Neural cell (in vitro differentiated cells): ENCODE measurements at regions not wholly inside any gene's neighbourhood (a gene's known extent, or its start where the extent isn't known, plus 50 kb on each side); places are given as distances from the start of the nearest gene placed in this dataset.

Source experiments
- H2AFZ ChIP-seq: fragments of 200-600, 300-800 bp; sonication (generic), shearing (Covaris generic); 2 replicates; pipeline ENCODE4 v1.6.0; 2014; ENCODE audit warnings: low read depth, mild to moderate bottlenecking, antibody characterized with exemption, low read length, moderate library complexity
- H3F3A ChIP-seq: fragments of 200-600 bp; shearing (Covaris generic); 2 replicates; pipeline ENCODE4 v1.6.1; 2016; ENCODE audit warnings: mild to moderate bottlenecking, moderate library complexity, mixed read lengths, antibody characterized with exemption, low read length; ENCODE audit not compliant: insufficient read depth, poor library complexity, severe bottlenecking
- H3K27ac ChIP-seq: fragments of 200-600, 300-800 bp; sonication (generic), shearing (Covaris generic); 2 replicates; pipeline ENCODE4 v1.5.1; 2014; ENCODE audit warnings: mild to moderate bottlenecking, low read length, moderate library complexity
- H3K27me3 ChIP-seq: fragments of 300-800, 200-600 bp; sonication (generic), shearing (Covaris generic); 2 replicates; pipeline ENCODE4 v1.6.0; 2014; ENCODE audit warnings: mild to moderate bottlenecking, low read depth, low read length, moderate library complexity; ENCODE audit not compliant: insufficient read depth
- H3K36me3 ChIP-seq: fragments of 300-800, 200-600 bp; sonication (generic), shearing (Covaris generic); 2 replicates; pipeline ENCODE4 v1.5.1; 2014; ENCODE audit warnings: mild to moderate bottlenecking, antibody characterized with exemption, low read length, moderate library complexity; ENCODE audit not compliant: insufficient read depth
- H3K4me2 ChIP-seq: fragments of 300-800, 200-600 bp; sonication (generic), shearing (Covaris generic); 2 replicates; pipeline ENCODE4 v1.6.0; 2014; ENCODE audit warnings: mild to moderate bottlenecking, low read length
- H3K4me3 ChIP-seq: fragments of 300-800, 200-600 bp; sonication (generic), shearing (Covaris generic); 2 replicates; pipeline ENCODE4 v1.5.1; 2014; ENCODE audit warnings: mild to moderate bottlenecking, low read length, moderate library complexity
- H3K79me2 ChIP-seq: fragments of 200-600 bp; shearing (Covaris generic); replicated peaks from 2 replicates; pipeline ENCODE4 v1.6.0; 2014; ENCODE audit warnings: mild to moderate bottlenecking, low read length, moderate library complexity; ENCODE audit not compliant: insufficient read depth
- H3K9ac ChIP-seq: fragments of 300-800, 200-600 bp; sonication (generic), shearing (Covaris generic); 2 replicates; pipeline ENCODE4 v1.6.1; 2016; ENCODE audit warnings: mild to moderate bottlenecking, low read length, mixed read lengths
- H3K9me2 ChIP-seq: fragments of 200-600 bp; shearing (Covaris generic); 2 replicates; pipeline ENCODE4 v1.6.1; 2016; ENCODE audit warnings: mild to moderate bottlenecking, low read length, mixed read lengths; ENCODE audit not compliant: insufficient read depth
- H3K9me3 ChIP-seq: fragments of 200-600, 300-800 bp; sonication (generic), shearing (Covaris generic); 2 replicates; pipeline ENCODE4 v1.6.1; 2016; ENCODE audit warnings: mild to moderate bottlenecking, mixed run types, low read length, moderate library complexity, mixed read lengths
- H4K20me1 ChIP-seq: fragments of 200-600 bp; shearing (Covaris generic); 2 replicates; pipeline ENCODE4 v1.6.1; 2016; ENCODE audit warnings: mild to moderate bottlenecking, mixed run types; ENCODE audit not compliant: insufficient read depth
- CTCF ChIP-seq: fragments of 450-650 bp; IDR thresholded peaks from 2 replicates; pipeline ENCODE4 v1.5.1; 2014; ENCODE audit warnings: antibody characterized with exemption, mild to moderate bottlenecking, moderate library complexity; ENCODE audit not compliant: poor library complexity, severe bottlenecking
- EP300 ChIP-seq: fragments of 450-650 bp; conservative IDR thresholded peaks from 2 replicates; pipeline ENCODE4 v1.6.1; 2014; ENCODE audit warnings: antibody characterized with exemption, mild to moderate bottlenecking, moderate library complexity; ENCODE audit not compliant: poor library complexity, severe bottlenecking
- EZH2 ChIP-seq: fragments of 200-600, 300-800 bp; shearing (Covaris generic), sonication (generic); IDR thresholded peaks from 2 replicates; pipeline ENCODE4 v1.6.1; 2014; ENCODE audit warnings: antibody characterized with exemption, low read length, borderline replicate concordance, mild to moderate bottlenecking; ENCODE audit not compliant: insufficient read depth, poor library complexity, severe bottlenecking
- MXI1 ChIP-seq: fragments of 450-650 bp; conservative IDR thresholded peaks from 2 replicates; pipeline ENCODE4 v1.6.1; 2014; ENCODE audit warnings: antibody characterized with exemption, mild to moderate bottlenecking; ENCODE audit not compliant: poor library complexity, severe bottlenecking
- POLR2AphosphoS5 ChIP-seq: IDR thresholded peaks from 2 replicates; pipeline ENCODE4 v1.6.1; 2012
- RAD21 ChIP-seq: fragments of 450-650 bp; conservative IDR thresholded peaks from 2 replicates; pipeline ENCODE4 v1.6.1; 2014; ENCODE audit warnings: antibody characterized with exemption, mild to moderate bottlenecking, moderate library complexity
- REST ChIP-seq: IDR thresholded peaks from 2 replicates; pipeline ENCODE4 v1.6.1; 2012; ENCODE audit warnings: borderline replicate concordance
- SMC3 ChIP-seq: fragments of 450-650 bp; conservative IDR thresholded peaks from 2 replicates; pipeline ENCODE4 v1.6.1; 2014; ENCODE audit warnings: antibody characterized with exemption, mild to moderate bottlenecking, moderate library complexity; ENCODE audit not compliant: poor library complexity
- TAF1 ChIP-seq: IDR thresholded peaks from 2 replicates; pipeline ENCODE4 v1.6.1; 2012; ENCODE audit warnings: low read depth

- Histone ChIP-seq H4K20me1 (no peaks in the 10 kb centered on the region), H3K27ac (no peak overlapping the region), H3K9me2 (no peaks in the 10 kb centered on the region), H3K9ac (no peak overlapping the region), H2AFZ (no peak overlapping the region), H3K36me3 (no peaks in the 10 kb centered on the region), H3K9me3 (no peaks in the 10 kb centered on the region), H3K79me2 (no peaks in the 10 kb centered on the region), H3F3A (no peaks in the 10 kb centered on the region), H3K4me3 (no peak overlapping the region), H3K27me3 (no peaks in the 10 kb centered on the region), H3K4me2 (no peak overlapping the region)
- TF ChIP-seq SMC3 (no peak), MXI1 (no peak), CTCF (no peak), EP300 (no peak), RAD21 (no peak), REST (no peak)
Observed at GRCh38 chr2:52959801-52960200, 807.8 kb upstream of the CHAC2 start.

GRCh38 chr2:52956766-52957165, 810.8 kb upstream of the CHAC2 start:
- Histone ChIP-seq H3K4me2 (no peak overlapping the region), H2AFZ (no peak overlapping the region), H3K9me2 (no peaks in the 10 kb centered on the region), H4K20me1 (no peaks in the 10 kb centered on the region), H3K36me3 (no peaks in the 10 kb centered on the region), H3K9me3 (no peaks in the 10 kb centered on the region), H3K79me2 (no peaks in the 10 kb centered on the region), H3K4me3 (no peak overlapping the region), H3K9ac (no peak overlapping the region), H3K27me3 (no peaks in the 10 kb centered on the region), H3F3A (no peaks in the 10 kb centered on the region), H3K27ac (no peak overlapping the region)
- no peak for TF ChIP-seq TAF1

GRCh38 chr2:52956118-52956517, 811.5 kb upstream of the CHAC2 start:
- TF ChIP-seq POLR2AphosphoS5 = no peak
- no peak for TF ChIP-seq RAD21
- no peak for TF ChIP-seq SMC3
- TF ChIP-seq REST = no peak
- TF ChIP-seq EP300 = no peak
- no peak for TF ChIP-seq MXI1
- no peak for TF ChIP-seq CTCF
- TF ChIP-seq TAF1 = no peak
- no peak for TF ChIP-seq EZH2
- Histone ChIP-seq H3K79me2 (no peaks in the 10 kb centered on the region), H3K4me2 (no peak overlapping the region), H2AFZ (no peak overlapping the region), H3K9me2 (no peaks in the 10 kb centered on the region), H3F3A (no peaks in the 10 kb centered on the region), H3K9ac (no peak overlapping the region), H3K27ac (no peak overlapping the region), H3K4me3 (no peak overlapping the region), H4K20me1 (no peaks in the 10 kb centered on the region), H3K36me3 (no peaks in the 10 kb centered on the region), H3K27me3 (no peaks in the 10 kb centered on the region), H3K9me3 (no peaks in the 10 kb centered on the region)
